HCT116 (cell line): ENCODE measurements at regions not wholly inside any gene's neighbourhood (a gene's known extent, or its start where the extent isn't known, plus 50 kb on each side); places are given as distances from the start of the nearest gene placed in this dataset.

Experiments
- ATAC-seq: fragments of 200-7000 bp; cut with Tn5 transposase; 2 replicates; pipeline ENCODE4 v1.9.1; 2020; ENCODE audit warnings: mild to moderate bottlenecking, moderate library complexity
- BruUV-seq: library from RNA; stranded (reverse); fragments of 400-500 nt; replicated peaks from 2 replicates; lab custom pipeline; 2021; lab: Mats Ljungman, UMichigan
- CTCF ChIA-PET: fragments of 300-600 bp; sonication (Branson Sonifier 250); formaldehyde crosslinking; loops from one replicate; lab custom pipeline; 2021; ENCODE audit warnings: antibody characterized with exemption; lab: Charles Lee
- POLR2A ChIA-PET: fragments of 300-600, 350-600 bp; sonication (Branson Sonifier 250); formaldehyde crosslinking; loops from one replicate; lab custom pipeline; 2021; ENCODE audit warnings: antibody characterized with exemption; lab: Charles Lee
- RAD21 ChIA-PET, 2 experiments: fragments of 300-600 bp; sonication (Branson Sonifier 250); formaldehyde crosslinking; loops; one replicate each; lab custom pipeline; 2023; ENCODE audit warnings: low total read pairs in 2 of 2; ENCODE audit not compliant: uncharacterized antibody in 2 of 2, unreplicated experiment in 2 of 2, low non-redundant PET in 1 of 2; lab: Charles Lee
- DNase-seq: peaks from one replicate; pipeline ENCODE4 v3.0.0-alpha.2; 2010; ENCODE audit warnings: low read depth, low spot score
- H2AFZ ChIP-seq: fragments of 200-600 bp; shearing (Covaris generic), sonication (generic); 2 replicates; pipeline ENCODE4 v1.6.1; 2017; ENCODE audit warnings: low read depth, mixed run types, mixed read lengths, antibody characterized with exemption, low read length; ENCODE audit not compliant: poor library complexity, severe bottlenecking
- H3K27ac ChIP-seq: 2 replicates; pipeline ENCODE4 v1.5.1; 2012; ENCODE audit warnings: low read depth, low read length
- H3K27me3 ChIP-seq: fragments of 200-600 bp; sonication (generic); 2 replicates; pipeline ENCODE4 v1.6.1; 2016; ENCODE audit warnings: mixed run types, low read length, mixed read lengths; ENCODE audit not compliant: insufficient read depth
- H3K36me3 ChIP-seq, 2 experiments: fragments of 200-500 bp in 1 of 2; fragments of 200-600 bp in 1 of 2; sonication (Bioruptor generic) in 1 of 2; sonication (generic) in 1 of 2; 2 replicates each; pipeline versions ENCODE4 v1.5.1 to v1.6.1; 2014 to 2016; ENCODE audit warnings: low read length in 2 of 2, inconsistent platforms in 1 of 2, mixed read lengths in 1 of 2, mixed run types in 1 of 2; ENCODE audit not compliant: insufficient read depth in 2 of 2, control insufficient read depth in 1 of 2
- H3K4me1 ChIP-seq, 2 experiments: fragments of 200-600 bp in 1 of 2; sonication (generic) in 1 of 2; 2 replicates each; pipeline versions ENCODE4 v1.5.1 to v1.6.1; 2012 to 2017; ENCODE audit warnings: low read length in 2 of 2, inconsistent platforms in 1 of 2, mild to moderate bottlenecking in 1 of 2, mixed read lengths in 1 of 2, mixed run types in 1 of 2, moderate library complexity in 1 of 2; ENCODE audit not compliant: insufficient read depth in 2 of 2, control insufficient read depth in 1 of 2
- H3K4me2 ChIP-seq: fragments of 200-600 bp; sonication (generic); 2 replicates; pipeline ENCODE4 v1.6.1; 2017; ENCODE audit warnings: mixed run types, low read length, mixed read lengths
- H3K4me3 ChIP-seq, 2 experiments: fragments of 200-600 bp in 1 of 2; sonication (generic) in 1 of 2; replicated peaks in 1 of 2; 2 replicates each; pipeline ENCODE4 v1.5.1; 2011 to 2016; ENCODE audit warnings: low read length in 2 of 2, control low read depth in 1 of 2, low read depth in 1 of 2, mild to moderate bottlenecking in 1 of 2, mixed read lengths in 1 of 2, mixed run types in 1 of 2
- H3K79me2 ChIP-seq: fragments of 200-600 bp; sonication (generic); 2 replicates; pipeline ENCODE4 v1.6.1; 2017; ENCODE audit warnings: mild to moderate bottlenecking, mixed run types, low read length, moderate library complexity, mixed read lengths; ENCODE audit not compliant: insufficient read depth
- H3K9ac ChIP-seq: fragments of 200-600 bp; sonication (generic); 2 replicates; pipeline ENCODE4 v1.6.1; 2016; ENCODE audit warnings: low read length, mixed read lengths
- H3K9me2 ChIP-seq: fragments of 200-600 bp; sonication (generic), shearing (Covaris generic); 2 replicates; pipeline ENCODE4 v1.6.1; 2017; ENCODE audit warnings: mixed run types, mild to moderate bottlenecking, moderate library complexity; ENCODE audit not compliant: insufficient read depth
- H3K9me3 ChIP-seq, 2 experiments: fragments of 200-500 bp in 1 of 2; fragments of 200-600 bp in 1 of 2; sonication (Bioruptor generic) in 1 of 2; sonication (generic) in 1 of 2; 2 replicates each; pipeline ENCODE4 v1.6.1; 2014 to 2017; ENCODE audit warnings: low read length in 2 of 2, mixed read lengths in 2 of 2, inconsistent platforms in 1 of 2, low read depth in 1 of 2, mild to moderate bottlenecking in 1 of 2, mixed run types in 1 of 2, moderate library complexity in 1 of 2; ENCODE audit not compliant: control insufficient read depth in 1 of 2, insufficient read depth in 1 of 2
- H4K20me1 ChIP-seq: fragments of 200-600 bp; sonication (generic), shearing (Covaris generic); 2 replicates; pipeline ENCODE4 v1.6.1; 2017; ENCODE audit warnings: mixed run types, mild to moderate bottlenecking, moderate library complexity; ENCODE audit not compliant: insufficient read depth
- ATF3 ChIP-seq: IDR thresholded peaks from 2 replicates; pipeline ENCODE4 v1.6.1; 2012
- CBX3 ChIP-seq: IDR thresholded peaks from 2 replicates; pipeline ENCODE4 v1.6.1; 2012; ENCODE audit warnings: low read depth
- CEBPB ChIP-seq: IDR thresholded peaks from 2 replicates; pipeline ENCODE4 v1.6.1; 2012; ENCODE audit warnings: low read depth
- CTCF ChIP-seq, 3 experiments: fragments of 200-600 bp in 1 of 3; sonication (generic) in 1 of 3; IDR thresholded peaks in 2 of 3; conservative IDR thresholded peaks in 1 of 3; 2 replicates each; pipeline ENCODE4 v1.5.1; 2012 to 2017; ENCODE audit warnings: low read depth in 2 of 3, low read length in 2 of 3, antibody characterized with exemption in 1 of 3, borderline replicate concordance in 1 of 3, control low read depth in 1 of 3, mild to moderate bottlenecking in 1 of 3, mixed read lengths in 1 of 3, mixed run types in 1 of 3, moderate library complexity in 1 of 3; ENCODE audit not compliant: insufficient read depth in 1 of 3
- EGR1 ChIP-seq: IDR thresholded peaks from 2 replicates; pipeline ENCODE4 v1.6.1; 2012; ENCODE audit warnings: low read depth
- ELF1 ChIP-seq: IDR thresholded peaks from 2 replicates; pipeline ENCODE4 v1.6.1; 2012; ENCODE audit warnings: low read depth, borderline replicate concordance
- JUND ChIP-seq: IDR thresholded peaks from 2 replicates; pipeline ENCODE4 v1.6.1; 2012
- REST ChIP-seq: IDR thresholded peaks from 2 replicates; pipeline ENCODE4 v1.6.1; 2012; ENCODE audit warnings: low read depth
- ZFX ChIP-seq: fragments of 450-650 bp; IDR thresholded peaks from 2 replicates; pipeline ENCODE4 v1.6.1; 2017
- ZNF274 ChIP-seq: fragments of 200-500 bp; sonication (Bioruptor generic); IDR thresholded peaks from 2 replicates; pipeline ENCODE4 v1.6.1; 2014; ENCODE audit warnings: mild to moderate bottlenecking, low read depth, low read length, inconsistent platforms
- intact Hi-C: fragments of 100-400 bp; cut with micrococcal nuclease; formaldehyde crosslinking; loops from 2 replicates; pipeline ENCODE4 v1.10.0; 2022

- TF ChIP-seq ELF1: no peak
- no peak for TF ChIP-seq EGR1
- TF ChIP-seq CBX3: no peak
- TF ChIP-seq ZFX: no peak
- no peak for TF ChIP-seq CTCF (IDR thresholded peaks at IDR 0.05 in 2 of 3, conservative IDR thresholded peaks at IDR 0.05 in 1 of 3; ENCODE audit: borderline replicate concordance in 1 of 3, insufficient read depth in 1 of 3, low read depth in 2 of 3, low read length in 2 of 3)
Measured at GRCh38 chr3:82261637-82262036, 500.2 kb upstream of the GBE1 start (continued).

- ChIA-PET RAD21 (no interaction called here), POLR2A (no interaction called here), CTCF (no interaction called here)
- Histone ChIP-seq H3K4me3 (no peak overlapping the region), H3K4me2 (no peak overlapping the region), H3K9me2 (no peaks in the 10 kb centered on the region), H4K20me1 (no peaks in the 10 kb centered on the region), H3K79me2 (no peaks in the 10 kb centered on the region), H3K9ac (no peak overlapping the region), H3K4me1 (no peaks in the 10 kb centered on the region; a peak in 1 of 4 replicates), H3K9me3 (no peaks in the 10 kb centered on the region), H3K27ac (no peak overlapping the region), H3K27me3 (no peaks in the 10 kb centered on the region), H2AFZ (no peak overlapping the region), H3K36me3 (no peaks in the 10 kb centered on the region)
- no TSS peak for BruUV-seq
- no peak for ATAC-seq
- no peak for DNase-seq
- intact Hi-C loops: no loop called here
- no peak for TF ChIP-seq ZNF274
- no peak for TF ChIP-seq ATF3
- TF ChIP-seq EGR1: no peak
- TF ChIP-seq CEBPB: no peak
- no peak for TF ChIP-seq JUND
- TF ChIP-seq REST: no peak
Measured at GRCh38 chr3:82261013-82261412, 499.6 kb upstream of the GBE1 start.
